ENCODE measurements at regions not wholly inside any gene's neighbourhood (a gene's known extent, or its start where the extent isn't known, plus 50 kb on each side); places are given as distances from the start of the nearest gene placed in this dataset. TPM values are rescaled to one million over a fixed set of nuclear protein-coding genes. Genes with fewer than 3 reads are reported as not detected.

DNA sequence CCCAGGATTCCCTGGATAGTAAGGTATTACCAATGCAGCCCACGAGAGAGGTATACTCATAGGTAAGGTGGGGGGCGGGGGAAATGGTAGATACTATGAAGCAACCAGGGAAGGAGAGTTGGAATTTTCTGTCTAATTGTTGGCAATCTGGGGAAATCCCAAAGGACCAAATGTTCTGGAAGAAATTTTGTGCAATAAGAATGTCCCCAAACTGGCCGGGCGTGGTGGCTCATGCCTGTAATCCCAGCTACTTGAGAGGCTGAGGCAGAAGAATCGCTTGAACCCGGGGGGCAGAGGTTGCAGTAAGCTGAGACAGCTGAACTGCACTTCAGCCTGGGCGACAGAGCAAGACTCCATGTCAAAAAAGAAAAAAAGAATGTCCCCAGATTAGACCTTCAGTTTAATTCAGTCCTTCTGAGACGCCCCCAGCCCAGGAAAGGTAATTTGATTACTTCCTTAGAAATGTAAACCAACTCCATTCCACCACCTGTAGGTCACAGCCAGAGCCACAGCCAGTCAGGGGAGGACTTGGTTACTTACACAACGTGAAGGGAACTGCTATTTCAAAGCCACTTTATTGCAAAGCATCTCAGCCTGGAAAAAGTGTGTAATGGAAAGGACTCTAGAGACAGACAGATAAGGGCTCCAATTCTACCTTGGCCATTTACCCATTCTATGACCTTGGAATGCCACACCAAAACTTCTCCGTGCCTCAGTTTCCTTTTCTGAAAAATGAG lies 50.0 kb upstream of the KLF4 start:
- Histone ChIP-seq H4K91ac (ENCODE audit: low read length) (no peak overlapping the region), H3K36me3 (ENCODE audit: control insufficient read depth in 1 of 2, insufficient read depth in 2 of 2, low read depth in 1 of 2, low read length in 2 of 2) (no peaks in the 10 kb centered on the region), H2AK5ac (ENCODE audit: low read length, severe bottlenecking) (no peak overlapping the region), H3K79me1 (replicated peaks; ENCODE audit: low read length, poor library complexity, severe bottlenecking) (no peaks in the 10 kb centered on the region), H2BK12ac (ENCODE audit: low read length in 2 of 2) (no peak overlapping the region), H2AFZ (ENCODE audit: low read depth, low read length) (no peak overlapping the region), H2BK15ac (ENCODE audit: low read depth, poor library complexity, severe bottlenecking) (no peak overlapping the region), H3K9ac (ENCODE audit: low read length) (no peak overlapping the region), H4K8ac (ENCODE audit: low read length) (no peak overlapping the region), H3K14ac (ENCODE audit: low read length in 2 of 2) (no peak overlapping the region), H2BK120ac (ENCODE audit: low read depth, low read length) (no peak overlapping the region), H3K18ac (ENCODE audit: low read depth in 1 of 2, low read length in 2 of 2) (no peak overlapping the region), H3K23ac (ENCODE audit: low read length in 2 of 2) (no peak overlapping the region), H3K27me3 (ENCODE audit: control insufficient read depth in 1 of 2, insufficient read depth in 1 of 2, low read length in 2 of 2) (no peaks in the 10 kb centered on the region), H3K4me2 (ENCODE audit: low read length, poor library complexity, severe bottlenecking) (no peak overlapping the region), H3K4me3 (ENCODE audit: insufficient read depth in 1 of 2, low read depth in 1 of 2, low read length in 2 of 2) (no peak overlapping the region), H3K4me1 (ENCODE audit: control insufficient read depth, insufficient read depth, low read depth, low read length) (no peaks in the 10 kb centered on the region), H3K9me3 (ENCODE audit: control insufficient read depth, low read length) (no peaks in the 10 kb centered on the region), H3K4ac (ENCODE audit: low read depth in 1 of 2, low read length in 2 of 2) (no peak overlapping the region), H2BK5ac (ENCODE audit: low read depth, low read length, poor library complexity, severe bottlenecking) (no peak overlapping the region), H3K27ac (ENCODE audit: low read length, poor library complexity, severe bottlenecking) (no peak overlapping the region)
- WGBS = 69% methylated on average over 9 of the region's 10 CpGs
- peak; percentile 19 for DNase-seq

Small RNA genes lying in the stretch of these regions (small RNA-seq; reads per million reads assigned to genes)
- not detected for gene RN7SL659P (ENCODE audit: low read depth)
- gene RNA5SP293 (ENCODE audit: low read depth) = not detected
- gene RNU6-1064P (ENCODE audit: low read depth) = not detected
- gene RNU6-996P (ENCODE audit: low read depth) = not detected
